HepG2 (cell line): ENCODE measurements at regions not wholly inside any gene's neighbourhood (a gene's known extent, or its start where the extent isn't known, plus 50 kb on each side); places are given as distances from the start of the nearest gene placed in this dataset.

ENCODE experiments used
- ATAC-seq: fragments of 200-7000 bp; cut with Tn5 transposase; 3 replicates; pipeline ENCODE4 v1.9.1; 2020; ENCODE audit warnings: mild to moderate bottlenecking, moderate library complexity
- BruUV-seq: library from RNA; stranded (reverse); fragments of 400-500 nt; replicated peaks from 2 replicates; lab custom pipeline; 2021; lab: Mats Ljungman, UMichigan
- CTCF ChIA-PET: fragments of 300-600 bp; formaldehyde crosslinking; extraction: SDS; loops from one replicate; lab custom pipeline; 2021; ENCODE audit warnings: low total read pairs, inconsistent platforms, low intra/inter-chr PET ratio; lab: Yijun Ruan, JAX
- POLR2A ChIA-PET: fragments of 350-600 bp; sonication (Branson Sonifier 250); formaldehyde crosslinking; loops from one replicate; lab custom pipeline; 2020; ENCODE audit warnings: antibody characterized with exemption, inconsistent platforms; lab: Yijun Ruan, JAX
- DNase-seq: peaks from one replicate; pipeline ENCODE4 v3.0.0-alpha.2; 2015; ENCODE audit warnings: low spot score
- FAIRE-seq: peaks from 3 replicates; lab custom pipeline; 2011; peaks lifted over from hg19 to GRCh38; lab: Jason Lieb, UNC
- H2AFZ ChIP-seq: one replicate; pipeline ENCODE4 v1.6.1; 2011; ENCODE audit warnings: low read length, inconsistent platforms
- H3K27ac ChIP-seq: fragments of 300-600 bp; 3 replicates; pipeline ENCODE4 v1.8.0; 2011; ENCODE audit warnings: mixed run types, mild to moderate bottlenecking, mixed read lengths, low read length, inconsistent platforms; ENCODE audit not compliant: insufficient read depth; ENCODE audit errors: extremely low read length
- H3K27me3 ChIP-seq, 2 experiments: fragments of 200-600 bp in 1 of 2; 2 replicates in 1 of 2; 3 replicates in 1 of 2; pipeline versions ENCODE4 v1.6.0 to v1.8.0; 2011; ENCODE audit warnings: low read length in 2 of 2, mild to moderate bottlenecking in 2 of 2, moderate library complexity in 2 of 2, inconsistent platforms in 1 of 2; ENCODE audit not compliant: insufficient read depth in 2 of 2, control insufficient read depth in 1 of 2
- H3K36me3 ChIP-seq, 2 experiments: fragments of 200-600 bp in 1 of 2; replicated peaks in 1 of 2; 2 replicates in 1 of 2; 3 replicates in 1 of 2; pipeline versions ENCODE4 v1.5.1 to v1.8.0; 2011; ENCODE audit warnings: low read length in 2 of 2, inconsistent platforms in 1 of 2; ENCODE audit not compliant: insufficient read depth in 2 of 2, control insufficient read depth in 1 of 2
- H3K4me1 ChIP-seq: 2 replicates; pipeline ENCODE4 v1.5.1; 2012; ENCODE audit warnings: low read length, inconsistent platforms; ENCODE audit not compliant: insufficient read depth
- H3K4me2 ChIP-seq: 2 replicates; pipeline ENCODE4 v1.6.0; 2011; ENCODE audit warnings: low read depth, low read length, inconsistent platforms
- H3K4me3 ChIP-seq, 3 experiments: fragments of 200-600 bp in 1 of 3; sonication (generic), shearing (Covaris generic) in 1 of 3; replicated peaks in 1 of 3; 2 replicates each; pipeline ENCODE4 v1.5.1; 2011 to 2016; ENCODE audit warnings: low read length in 3 of 3, inconsistent platforms in 2 of 3, low read depth in 2 of 3, mild to moderate bottlenecking in 2 of 3, control low read depth in 1 of 3, mixed read lengths in 1 of 3; ENCODE audit not compliant: insufficient read depth in 1 of 3
- H3K79me2 ChIP-seq: one replicate; pipeline ENCODE4 v1.6.1; 2011; ENCODE audit warnings: low read length, inconsistent platforms; ENCODE audit not compliant: insufficient read depth
- H3K9ac ChIP-seq: 2 replicates; pipeline ENCODE4 v1.6.0; 2011; ENCODE audit warnings: mild to moderate bottlenecking, low read depth, low read length, inconsistent platforms; ENCODE audit not compliant: insufficient read depth
- H3K9me3 ChIP-seq: 2 replicates; pipeline ENCODE4 v1.5.1; 2012; ENCODE audit warnings: mild to moderate bottlenecking, low read length
- H4K20me1 ChIP-seq: 2 replicates; pipeline ENCODE4 v1.6.0; 2011; ENCODE audit warnings: inconsistent platforms, mild to moderate bottlenecking, low read length, moderate library complexity; ENCODE audit not compliant: insufficient read depth
- ATF3 ChIP-seq: sonication (generic); formaldehyde crosslinking; IDR thresholded peaks from 2 replicates; pipeline ENCODE4 v1.4.0; 2020; ENCODE audit warnings: missing genetic modification reagents
- CTCF ChIP-seq: sonication (generic); formaldehyde crosslinking; IDR thresholded peaks from 2 replicates; pipeline ENCODE4 v1.5.0; 2020; ENCODE audit warnings: mild to moderate bottlenecking, missing genetic modification reagents, moderate library complexity
- HMG20A ChIP-seq: IDR thresholded peaks from 2 replicates; pipeline ENCODE4 v1.6.1; 2016; ENCODE audit warnings: borderline replicate concordance
- KDM1A ChIP-seq: IDR thresholded peaks from 2 replicates; pipeline ENCODE4 v1.6.1; 2016; ENCODE audit warnings: missing compliant biosample characterization
- MXD4 ChIP-seq: IDR thresholded peaks from 2 replicates; pipeline ENCODE4 v1.6.1; 2016; ENCODE audit warnings: mild to moderate bottlenecking, missing biosample characterization, missing genetic modification reagents
- SALL1 ChIP-seq: sonication (generic); formaldehyde crosslinking; IDR thresholded peaks from 2 replicates; pipeline ENCODE4 v1.8.0; 2022; ENCODE audit warnings: mild to moderate bottlenecking, missing genetic modification reagents
- SMAD9 ChIP-seq: sonication (generic); formaldehyde crosslinking; IDR thresholded peaks from 2 replicates; pipeline ENCODE4 v1.5.1; 2020; ENCODE audit warnings: mild to moderate bottlenecking, missing genetic modification reagents
- SYNCRIP ChIP-seq: fragments of 200-400 bp; formaldehyde crosslinking; IDR thresholded peaks from 2 replicates; pipeline ENCODE4 v1.6.1; 2018; ENCODE audit warnings: mild to moderate bottlenecking, low read depth, low read length; ENCODE audit not compliant: insufficient read depth
- THAP7 ChIP-seq: sonication (generic); formaldehyde crosslinking; IDR thresholded peaks from 2 replicates; pipeline ENCODE4 v1.8.1; 2023; ENCODE audit warnings: mild to moderate bottlenecking, missing genetic modification reagents
- ZBTB33 ChIP-seq: sonication (generic); formaldehyde crosslinking; IDR thresholded peaks from 2 replicates; pipeline ENCODE4 v1.4.0; 2020; ENCODE audit warnings: missing genetic modification reagents
- ZNF451 ChIP-seq: sonication (generic); formaldehyde crosslinking; IDR thresholded peaks from 2 replicates; pipeline ENCODE4 v1.5.0; 2020; ENCODE audit warnings: mild to moderate bottlenecking, missing genetic modification reagents
- ZNF512B ChIP-seq: sonication (generic); formaldehyde crosslinking; IDR thresholded peaks from 2 replicates; pipeline ENCODE4 v1.5.1; 2020; ENCODE audit warnings: missing genetic modification reagents, mild to moderate bottlenecking, borderline replicate concordance
- ZNF572 ChIP-seq: sonication (generic); formaldehyde crosslinking; IDR thresholded peaks from 2 replicates; pipeline ENCODE4 v1.5.1; 2020; ENCODE audit warnings: mild to moderate bottlenecking, missing genetic modification reagents
- WGBS: methylation state at CpG from one replicate; pipeline ENCODE4 v1.1.6; 2017; ENCODE audit warnings: low lambda C conversion rate; 5-methylcytosine and 5-hydroxymethylcytosine counted together
- in situ Hi-C: cut with HindIII; loops from 2 replicates; pipeline ENCODE4 v1.10.0; 2017; ENCODE audit warnings: low pct_unique_long_range_greater_than_20kb; ENCODE audit not compliant: extremely low pct_ligation_motif_present
- intact Hi-C: fragments of 100-400 bp; cut with micrococcal nuclease; formaldehyde crosslinking; loops from one replicate; pipeline ENCODE4 v1.10.0; 2022; ENCODE audit not compliant: unreplicated experiment

GRCh38 chr21:21813289-21813688 lies 815.1 kb downstream of the NCAM2 start:
- H3K9ac ChIP-seq: no peak overlapping the region
- no peak overlapping the region for H3K27ac ChIP-seq
- DNase-seq (no peak), FAIRE-seq (no peak), ATAC-seq (no peak)
- no peaks in the 10 kb centered on the region for H3K36me3 ChIP-seq
- in situ Hi-C loops: no loop called here
- H4K20me1 ChIP-seq: no peaks in the 10 kb centered on the region
- CTCF ChIA-PET: no interaction called here
- H3K9me3 ChIP-seq: peaks cover 72% of the 10 kb centered on the region
- no peaks in the 10 kb centered on the region for H3K27me3 ChIP-seq
- TF ChIP-seq SMAD9 (CRISPR knock-in tag) (no peak), ZNF572 (no peak), KDM1A (no peak), THAP7 (CRISPR knock-in tag) (no peak), CTCF (CRISPR knock-in tag) (no peak)
- no peak overlapping the region for H3K4me2 ChIP-seq
- no TSS peak for BruUV-seq
- 24% methylated on average over 2 of the region's 2 CpGs for WGBS
- no peak overlapping the region for H2AFZ ChIP-seq
- H3K4me1 ChIP-seq: no peaks in the 10 kb centered on the region
- no peak overlapping the region for H3K4me3 ChIP-seq
- POLR2A ChIA-PET: no interaction called here
- intact Hi-C loops: no loop called here
- H3K79me2 ChIP-seq: no peaks in the 10 kb centered on the region

GRCh38 chr21:21813934-21814333 lies 815.7 kb downstream of the NCAM2 start:
- H3K79me2 ChIP-seq: no peaks in the 10 kb centered on the region
- CTCF ChIA-PET: no interaction called here
- in situ Hi-C loops (no loop called here), intact Hi-C loops (no loop called here)
- H3K4me3 ChIP-seq: no peak overlapping the region
- no peak for FAIRE-seq
- no peaks in the 10 kb centered on the region for H3K4me1 ChIP-seq
- no peaks in the 10 kb centered on the region for H3K27me3 ChIP-seq
- peaks cover 72% of the 10 kb centered on the region for H3K9me3 ChIP-seq
- no peaks in the 10 kb centered on the region for H3K36me3 ChIP-seq
- no TSS peak for BruUV-seq
- H3K4me2 ChIP-seq: no peak overlapping the region
- H3K27ac ChIP-seq: no peak overlapping the region
- H4K20me1 ChIP-seq: no peaks in the 10 kb centered on the region
- no peak overlapping the region for H2AFZ ChIP-seq
- POLR2A ChIA-PET: no interaction called here
- ATAC-seq: no peak
- no peak overlapping the region for H3K9ac ChIP-seq
- no peak for DNase-seq
- TF ChIP-seq ZNF512B (CRISPR knock-in tag): no peak
- no peak for TF ChIP-seq ZNF451
- TF ChIP-seq HMG20A (CRISPR knock-in tag): no peak
- no peak for TF ChIP-seq MXD4 (CRISPR knock-in tag)
- no peak for TF ChIP-seq SALL1 (CRISPR knock-in tag)
- TF ChIP-seq SYNCRIP: no peak
- no peak for TF ChIP-seq ATF3 (CRISPR knock-in tag)
- no peak for TF ChIP-seq ZBTB33 (CRISPR knock-in tag)
